Upper lobe of right lung (tissue), 1 donor: ENCODE measurements at regions not wholly inside any gene's neighbourhood (a gene's known extent, or its start where the extent isn't known, plus 50 kb on each side); places are given as distances from the start of the nearest gene placed in this dataset.

Experiments
- ATAC-seq: fragments of 200-7000 bp; cut with Tn5 transposase; one replicate; pipeline ENCODE4 v1.9.1; 2020; ENCODE audit warnings: mild to moderate bottlenecking, moderate library complexity
- DNase-seq: peaks from one replicate; pipeline ENCODE4 v3.0.0-alpha.2; 2020
- H3K27ac ChIP-seq: fragments of 200-600 bp; one replicate; pipeline ENCODE4 v1.8.0; 2022
- H3K27me3 ChIP-seq: fragments of 200-600 bp; one replicate; pipeline ENCODE4 v1.8.0; 2022; ENCODE audit warnings: mild to moderate bottlenecking
- H3K36me3 ChIP-seq: fragments of 200-600 bp; one replicate; pipeline ENCODE4 v1.8.0; 2022
- H3K4me1 ChIP-seq: fragments of 200-600 bp; one replicate; pipeline ENCODE4 v1.8.0; 2022
- H3K4me3 ChIP-seq: fragments of 200-600 bp; one replicate; pipeline ENCODE4 v1.8.0; 2022; ENCODE audit warnings: mild to moderate bottlenecking
- H3K9me3 ChIP-seq: fragments of 200-600 bp; one replicate; pipeline ENCODE4 v1.8.0; 2022
- CTCF ChIP-seq: fragments of 200-600 bp; IDR thresholded peaks from one replicate; pipeline ENCODE4 v1.8.0; 2022; ENCODE audit warnings: antibody characterized with exemption
- intact Hi-C: fragments of 100-400 bp; cut with DNase I; formaldehyde crosslinking; loops from one replicate; pipeline ENCODE4 v1.11.0; 2022
- donor health status: DM: no; HTN: yes; CAD: no; lungs with severe emphysema.

GRCh38 chr5:173667702-173668101 lies 51.3 kb upstream of the BOD1 start:
- Histone ChIP-seq H3K9me3 (no peaks in the 10 kb centered on the region), H3K27me3 (no peaks in the 10 kb centered on the region), H3K27ac (no peak overlapping the region), H3K36me3 (no peaks in the 10 kb centered on the region), H3K4me3 (no peak overlapping the region), H3K4me1 (peaks cover 3% of the 10 kb centered on the region)
- no peak for TF ChIP-seq CTCF
- intact Hi-C loops: no loop called here
- ATAC-seq: no peak
- DNase-seq: peak; percentile 52

GRCh38 chr5:173668245-173668800 lies 51.9 kb upstream of the BOD1 start:
- Histone ChIP-seq H3K4me3 (no peak overlapping the region), H3K36me3 (no peaks in the 10 kb centered on the region), H3K9me3 (no peaks in the 10 kb centered on the region), H3K4me1 (peaks cover 3% of the 10 kb centered on the region), H3K27ac (no peak overlapping the region), H3K27me3 (no peaks in the 10 kb centered on the region)
- TF ChIP-seq CTCF: no peak
- intact Hi-C loops: no loop called here
- DNase-seq: no peak
- ATAC-seq: no peak

DNA sequence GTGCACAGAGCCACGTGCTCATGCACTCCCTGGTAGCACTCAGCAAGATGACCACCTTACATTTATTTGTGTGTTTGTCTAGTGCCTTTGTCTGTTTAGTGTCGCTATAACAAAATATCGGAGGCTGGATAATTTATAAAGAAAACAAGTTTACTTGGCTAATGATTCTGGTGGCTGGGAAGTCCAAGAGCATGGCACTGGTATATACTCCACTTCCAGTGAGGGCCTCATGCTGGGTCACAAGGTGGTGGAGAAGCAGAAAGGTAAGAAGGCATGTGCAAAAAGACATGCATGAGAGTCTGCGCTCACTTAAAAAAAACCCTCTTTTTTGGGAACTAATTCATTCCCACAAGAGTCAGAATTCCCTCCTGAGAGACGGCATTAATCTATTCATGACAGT lies 52.5 kb upstream of the BOD1 start:
- DNase-seq (no peak), ATAC-seq (no peak)
- intact Hi-C loops: no loop called here

DNA sequence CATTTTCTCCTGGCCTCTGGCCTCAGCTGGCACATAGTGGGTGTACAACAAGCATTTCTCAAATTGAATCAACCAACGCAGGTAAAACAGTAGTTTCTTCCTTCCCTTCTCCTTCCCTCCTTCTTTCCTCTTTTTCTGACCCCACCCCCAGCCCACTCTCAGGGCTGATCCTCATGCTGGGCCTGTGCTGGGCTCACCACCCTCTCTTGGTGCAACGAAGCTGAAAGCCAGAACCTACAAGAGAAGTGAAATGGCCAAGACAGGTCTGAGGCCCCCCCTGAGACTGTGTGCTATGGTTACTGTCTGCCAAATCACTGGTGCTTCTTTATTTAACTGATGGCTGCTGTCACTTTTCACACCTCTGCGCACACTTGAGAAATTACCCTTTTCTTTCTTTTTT lies 53.0 kb upstream of the BOD1 start:
- H3K36me3 ChIP-seq: no peaks in the 10 kb centered on the region
- peaks cover 3% of the 10 kb centered on the region for H3K4me1 ChIP-seq
- peak; percentile 48 for DNase-seq
- H3K27ac ChIP-seq: no peak overlapping the region
- no peak for TF ChIP-seq CTCF
- H3K9me3 ChIP-seq: no peaks in the 10 kb centered on the region
- ATAC-seq: no peak
- no peak overlapping the region for H3K4me3 ChIP-seq
- no peaks in the 10 kb centered on the region for H3K27me3 ChIP-seq
- intact Hi-C loops: no loop called here

More for the DNA sequence above, 52.5 kb upstream of the BOD1 start:
- Histone ChIP-seq H3K27ac (no peak overlapping the region), H3K27me3 (no peaks in the 10 kb centered on the region), H3K36me3 (no peaks in the 10 kb centered on the region), H3K4me3 (no peak overlapping the region), H3K9me3 (no peaks in the 10 kb centered on the region), H3K4me1 (peaks cover 3% of the 10 kb centered on the region)
- TF ChIP-seq CTCF: no peak

- Histone ChIP-seq H3K4me3 (no peak overlapping the region), H3K9me3 (no peaks in the 10 kb centered on the region), H3K4me1 (peaks cover 3% of the 10 kb centered on the region), H3K27ac (no peak overlapping the region), H3K27me3 (no peaks in the 10 kb centered on the region), H3K36me3 (no peaks in the 10 kb centered on the region)
- intact Hi-C loops: no loop called here
- DNase-seq: no peak
- ATAC-seq: peak; percentile 29
- TF ChIP-seq CTCF: no peak
Measured at GRCh38 chr5:173670130-173670651, 53.7 kb upstream of the BOD1 start.

DNA sequence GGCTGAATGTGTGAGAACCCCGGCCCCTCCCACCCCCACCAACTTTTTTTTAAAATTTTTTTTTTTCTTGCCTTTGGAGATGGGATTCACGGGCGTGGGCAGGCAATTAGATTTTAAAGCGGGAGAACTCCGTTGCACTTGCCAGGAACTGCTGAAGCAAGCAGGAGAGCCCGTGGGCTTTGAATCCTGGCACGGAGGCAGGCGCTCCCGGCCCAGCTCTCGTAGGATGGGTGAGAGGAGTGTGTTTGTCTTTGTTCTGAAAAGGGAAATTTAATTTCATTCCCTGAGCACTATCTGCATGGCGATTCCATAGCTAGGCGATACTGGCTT lies 54.3 kb upstream of the BOD1 start:
- no peak overlapping the region for H3K4me3 ChIP-seq
- intact Hi-C loops: no loop called here
- TF ChIP-seq CTCF: no peak
- no peaks in the 10 kb centered on the region for H3K9me3 ChIP-seq
- DNase-seq: no peak
- H3K27me3 ChIP-seq: no peaks in the 10 kb centered on the region
- no peaks in the 10 kb centered on the region for H3K36me3 ChIP-seq
- peaks cover 3% of the 10 kb centered on the region for H3K4me1 ChIP-seq
- peak overlapping the region; percentile 66 for H3K27ac ChIP-seq
- ATAC-seq: no peak
